ENCODE measurements at regions not wholly inside any gene's neighbourhood (a gene's known extent, or its start where the extent isn't known, plus 50 kb on each side); places are given as distances from the start of the nearest gene placed in this dataset.
"Not testable (repeated sequence)": the region's sequence is repeated elsewhere in the genome, so short reads cannot be mapped to it uniquely, and the experiment has no call there.

DNA sequence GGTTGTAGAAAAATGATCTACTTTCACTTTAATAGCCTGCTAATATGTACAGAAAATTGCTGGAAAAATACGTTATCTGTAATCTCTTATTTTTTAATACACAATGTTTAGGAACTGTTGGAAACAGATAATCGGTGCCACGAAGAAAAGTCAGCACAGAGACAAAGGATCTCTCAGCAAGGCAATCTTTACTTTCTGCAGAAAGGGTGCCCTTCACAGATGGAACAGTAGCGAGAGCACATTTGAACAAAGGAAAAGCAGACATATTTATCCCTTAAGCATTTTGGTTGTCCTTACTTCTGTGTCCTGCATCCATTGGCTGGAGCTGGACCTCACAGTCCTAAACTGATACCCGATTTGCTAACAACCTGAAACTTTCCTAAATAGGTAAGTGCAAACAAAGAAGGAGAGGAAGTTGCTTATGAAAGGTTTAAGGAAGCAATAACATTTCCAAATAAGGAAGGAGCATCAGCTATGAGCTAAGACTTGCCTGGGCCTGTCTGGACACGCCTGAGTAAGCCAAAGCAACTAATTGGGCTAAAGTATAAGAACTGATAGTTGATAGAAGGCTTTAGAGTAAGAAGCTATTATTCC, 640.0 kb downstream of the SH2D4B start:
- no peak overlapping the region for H3K27ac ChIP-seq (ENCODE audit: low read length)
- no peak overlapping the region for H3K4me3 ChIP-seq (ENCODE audit: low read length)
- DNase-seq: no peak
- no peaks in the 10 kb centered on the region for H3K27me3 ChIP-seq (ENCODE audit: low read length)
- H3K9me2 ChIP-seq (replicated peaks; ENCODE audit: insufficient read depth, low read length): no peaks in the 10 kb centered on the region
- H3K4me1 ChIP-seq (ENCODE audit: low read length): no peaks in the 10 kb centered on the region
- H3K9me3 ChIP-seq (ENCODE audit: low read length): peaks cover 10% of the 10 kb centered on the region; the same call in 1 of the 2 replicates
- no peaks in the 10 kb centered on the region for H4K20me1 ChIP-seq (ENCODE audit: insufficient read depth, low read depth, low read length)
- H3K36me3 ChIP-seq (ENCODE audit: insufficient read depth, low read length): no peaks in the 10 kb centered on the region
- H3K9ac ChIP-seq (ENCODE audit: low read length): no peak overlapping the region
- no peaks in the 10 kb centered on the region for H3K79me2 ChIP-seq (ENCODE audit: low read length)
- H3K4me2 ChIP-seq (ENCODE audit: low read depth, low read length, poor library complexity, severe bottlenecking): no peak overlapping the region
- H2AFZ ChIP-seq (ENCODE audit: low read length): no peak overlapping the region

GRCh38 chr10:81179324-81179723, 641.6 kb downstream of the SH2D4B start:
- Histone ChIP-seq H3K27ac (ENCODE audit: low read length) (no peak overlapping the region), H2AFZ (ENCODE audit: low read length) (no peak overlapping the region), H3K9me2 (replicated peaks; ENCODE audit: insufficient read depth, low read length) (0 out of 2 replicates have a peak, but pooled peaks cover 2% of the 10 kb centered on the region), H3K4me3 (ENCODE audit: low read length) (no peak overlapping the region), H3K79me2 (ENCODE audit: low read length) (no peaks in the 10 kb centered on the region), H4K20me1 (ENCODE audit: insufficient read depth, low read depth, low read length) (no peaks in the 10 kb centered on the region), H3K36me3 (ENCODE audit: insufficient read depth, low read length) (no peaks in the 10 kb centered on the region), H3K9me3 (ENCODE audit: low read length) (peaks cover 10% of the 10 kb centered on the region; the same call in 1 of the 2 replicates), H3K27me3 (ENCODE audit: low read length) (no peaks in the 10 kb centered on the region), H3K9ac (ENCODE audit: low read length) (no peak overlapping the region), H3K4me1 (ENCODE audit: low read length) (no peaks in the 10 kb centered on the region), H3K4me2 (ENCODE audit: low read depth, low read length, poor library complexity, severe bottlenecking) (no peak overlapping the region)
- no peak for DNase-seq

GRCh38 chr10:81179805-81180452, 642.2 kb downstream of the SH2D4B start:
- no peaks in the 10 kb centered on the region for H3K79me2 ChIP-seq (ENCODE audit: low read length)
- H3K36me3 ChIP-seq (ENCODE audit: insufficient read depth, low read length): no peaks in the 10 kb centered on the region
- peaks cover 11% of the 10 kb centered on the region; the same call in 1 of the 2 replicates for H3K9me3 ChIP-seq (ENCODE audit: low read length)
- 0 out of 2 replicates have a peak, but pooled peaks cover 3% of the 10 kb centered on the region for H3K9me2 ChIP-seq (replicated peaks; ENCODE audit: insufficient read depth, low read length)
- peak; percentile 64 for DNase-seq
- H3K27me3 ChIP-seq (ENCODE audit: low read length): no peaks in the 10 kb centered on the region
- H3K4me3 ChIP-seq (ENCODE audit: low read length): no peak overlapping the region
- no peaks in the 10 kb centered on the region for H4K20me1 ChIP-seq (ENCODE audit: insufficient read depth, low read depth, low read length)
- no peak overlapping the region for H2AFZ ChIP-seq (ENCODE audit: low read length)
- H3K9ac ChIP-seq (ENCODE audit: low read length): no peak overlapping the region
- no peaks in the 10 kb centered on the region for H3K4me1 ChIP-seq (ENCODE audit: low read length)
- H3K4me2 ChIP-seq (ENCODE audit: low read depth, low read length, poor library complexity, severe bottlenecking): no peak overlapping the region
- no peak overlapping the region for H3K27ac ChIP-seq (ENCODE audit: low read length)

- Histone ChIP-seq H4K20me1 (ENCODE audit: insufficient read depth, low read depth, low read length) (no peaks in the 10 kb centered on the region), H3K4me3 (ENCODE audit: low read length) (no peak overlapping the region), H3K79me2 (ENCODE audit: low read length) (no peaks in the 10 kb centered on the region), H3K4me2 (ENCODE audit: low read depth, low read length, poor library complexity, severe bottlenecking) (no peak overlapping the region), H3K9ac (ENCODE audit: low read length) (no peak overlapping the region), H3K27ac (ENCODE audit: low read length) (no peak overlapping the region), H2AFZ (ENCODE audit: low read length) (no peak overlapping the region), H3K27me3 (ENCODE audit: low read length) (no peaks in the 10 kb centered on the region), H3K36me3 (ENCODE audit: insufficient read depth, low read length) (no peaks in the 10 kb centered on the region), H3K9me3 (ENCODE audit: low read length) (0 out of 2 replicates have a peak, but pooled peaks cover 3% of the 10 kb centered on the region), H3K4me1 (ENCODE audit: low read length) (no peaks in the 10 kb centered on the region), H3K9me2 (replicated peaks; ENCODE audit: insufficient read depth, low read length) (0 out of 2 replicates have a peak, but pooled peaks cover 3% of the 10 kb centered on the region)
- DNase-seq: no peak
Observed at GRCh38 chr10:81182296-81182695, 644.6 kb downstream of the SH2D4B start.

GRCh38 chr10:81192221-81192788, 654.6 kb downstream of the SH2D4B start:
- Histone ChIP-seq H3K27me3 (ENCODE audit: low read length) (no peaks in the 10 kb centered on the region), H3K9ac (ENCODE audit: low read length) (no peak overlapping the region), H3K79me2 (ENCODE audit: low read length) (no peaks in the 10 kb centered on the region), H2AFZ (ENCODE audit: low read length) (no peak overlapping the region), H3K4me1 (ENCODE audit: low read length) (no peaks in the 10 kb centered on the region), H3K27ac (ENCODE audit: low read length) (no peak overlapping the region), H3K4me3 (ENCODE audit: low read length) (no peak overlapping the region), H4K20me1 (ENCODE audit: insufficient read depth, low read depth, low read length) (no peaks in the 10 kb centered on the region), H3K36me3 (ENCODE audit: insufficient read depth, low read length) (no peaks in the 10 kb centered on the region), H3K9me3 (ENCODE audit: low read length) (no peaks in the 10 kb centered on the region), H3K4me2 (ENCODE audit: low read depth, low read length, poor library complexity, severe bottlenecking) (no peak overlapping the region), H3K9me2 (replicated peaks; ENCODE audit: insufficient read depth, low read length) (no peaks in the 10 kb centered on the region)
- DNase-seq: no peak

GRCh38 chr10:81200801-81201200, 663.1 kb downstream of the SH2D4B start:
- H3K9me3 ChIP-seq (ENCODE audit: low read length): peaks cover 4% of the 10 kb centered on the region
- H3K36me3 ChIP-seq (ENCODE audit: insufficient read depth, low read length): no peaks in the 10 kb centered on the region
- no peaks in the 10 kb centered on the region for H4K20me1 ChIP-seq (ENCODE audit: insufficient read depth, low read depth, low read length)
- H3K79me2 ChIP-seq (ENCODE audit: low read length): no peaks in the 10 kb centered on the region
- no peak overlapping the region for H3K9ac ChIP-seq (ENCODE audit: low read length)
- no peak overlapping the region for H3K4me2 ChIP-seq (ENCODE audit: low read depth, low read length, poor library complexity, severe bottlenecking)
- no peaks in the 10 kb centered on the region for H3K27me3 ChIP-seq (ENCODE audit: low read length)
- no peak for DNase-seq
- no peak overlapping the region for H2AFZ ChIP-seq (ENCODE audit: low read length)
- H3K4me3 ChIP-seq (ENCODE audit: low read length): no peak overlapping the region
- H3K27ac ChIP-seq (ENCODE audit: low read length): no peak overlapping the region
- no peaks in the 10 kb centered on the region for H3K4me1 ChIP-seq (ENCODE audit: low read length)
- H3K9me2 ChIP-seq (replicated peaks; ENCODE audit: insufficient read depth, low read length): no peaks in the 10 kb centered on the region

GRCh38 chr10:81207359-81207758, 667.6 kb upstream of the NRG3 start:
- H3K9me3 ChIP-seq (ENCODE audit: low read length); H3K36me3 ChIP-seq (ENCODE audit: insufficient read depth, low read length); H3K79me2 ChIP-seq (ENCODE audit: low read length); H3K9me2 ChIP-seq (replicated peaks; ENCODE audit: insufficient read depth, low read length); H3K4me3 ChIP-seq (ENCODE audit: low read length); H3K4me1 ChIP-seq (ENCODE audit: low read length); H2AFZ ChIP-seq (ENCODE audit: low read length); DNase-seq; H3K9ac ChIP-seq (ENCODE audit: low read length); H3K27ac ChIP-seq (ENCODE audit: low read length); H4K20me1 ChIP-seq (ENCODE audit: insufficient read depth, low read depth, low read length); H3K4me2 ChIP-seq (ENCODE audit: low read depth, low read length, poor library complexity, severe bottlenecking); H3K27me3 ChIP-seq (ENCODE audit: low read length): not testable (repeated sequence)

GRCh38 chr10:81213370-81213769, 661.6 kb upstream of the NRG3 start:
- no peak overlapping the region for H3K4me3 ChIP-seq (ENCODE audit: low read length)
- H3K4me2 ChIP-seq (ENCODE audit: low read depth, low read length, poor library complexity, severe bottlenecking): no peak overlapping the region
- no peaks in the 10 kb centered on the region for H3K27me3 ChIP-seq (ENCODE audit: low read length)
- H2AFZ ChIP-seq (ENCODE audit: low read length): no peak overlapping the region
- no peaks in the 10 kb centered on the region for H3K9me2 ChIP-seq (replicated peaks; ENCODE audit: insufficient read depth, low read length)
- DNase-seq: no peak
- no peak overlapping the region for H3K27ac ChIP-seq (ENCODE audit: low read length)
- no peaks in the 10 kb centered on the region for H3K4me1 ChIP-seq (ENCODE audit: low read length)
- no peaks in the 10 kb centered on the region for H3K36me3 ChIP-seq (ENCODE audit: insufficient read depth, low read length)
- no peak overlapping the region for H3K9ac ChIP-seq (ENCODE audit: low read length)
- peaks cover 5% of the 10 kb centered on the region; the same call in 1 of the 2 replicates for H3K9me3 ChIP-seq (ENCODE audit: low read length)
- H3K79me2 ChIP-seq (ENCODE audit: low read length): no peaks in the 10 kb centered on the region
- no peaks in the 10 kb centered on the region for H4K20me1 ChIP-seq (ENCODE audit: insufficient read depth, low read depth, low read length)
